ENCODE measurements at regions not wholly inside any gene's neighbourhood (a gene's known extent, or its start where the extent isn't known, plus 50 kb on each side); places are given as distances from the start of the nearest gene placed in this dataset.

GRCh38 chr14:104383996-104384775 lies 195.4 kb upstream of the C14orf180 start:
- TF ChIP-seq REST (IDR thresholded peaks at IDR 0.05; ENCODE audit: low read depth): no peak
- no peak for TF ChIP-seq EZH2 (IDR thresholded peaks at IDR 0.05)
- TF ChIP-seq, protein P1, sequence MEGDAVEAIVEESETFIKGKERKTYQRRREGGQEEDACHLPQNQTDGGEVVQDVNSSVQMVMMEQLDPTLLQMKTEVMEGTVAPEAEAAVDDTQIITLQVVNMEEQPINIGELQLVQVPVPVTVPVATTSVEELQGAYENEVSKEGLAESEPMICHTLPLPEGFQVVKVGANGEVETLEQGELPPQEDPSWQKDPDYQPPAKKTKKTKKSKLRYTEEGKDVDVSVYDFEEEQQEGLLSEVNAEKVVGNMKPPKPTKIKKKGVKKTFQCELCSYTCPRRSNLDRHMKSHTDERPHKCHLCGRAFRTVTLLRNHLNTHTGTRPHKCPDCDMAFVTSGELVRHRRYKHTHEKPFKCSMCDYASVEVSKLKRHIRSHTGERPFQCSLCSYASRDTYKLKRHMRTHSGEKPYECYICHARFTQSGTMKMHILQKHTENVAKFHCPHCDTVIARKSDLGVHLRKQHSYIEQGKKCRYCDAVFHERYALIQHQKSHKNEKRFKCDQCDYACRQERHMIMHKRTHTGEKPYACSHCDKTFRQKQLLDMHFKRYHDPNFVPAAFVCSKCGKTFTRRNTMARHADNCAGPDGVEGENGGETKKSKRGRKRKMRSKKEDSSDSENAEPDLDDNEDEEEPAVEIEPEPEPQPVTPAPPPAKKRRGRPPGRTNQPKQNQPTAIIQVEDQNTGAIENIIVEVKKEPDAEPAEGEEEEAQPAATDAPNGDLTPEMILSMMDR (IDR thresholded peaks at IDR 0.05 in 2 of 3, conservative IDR thresholded peaks at IDR 0.05 in 1 of 3; ENCODE audit: borderline replicate concordance in 1 of 3, insufficient read depth in 1 of 3, low read depth in 2 of 3, low read length in 2 of 3): no peak
- no peak for TF ChIP-seq POLR2A (IDR thresholded peaks at IDR 0.05; ENCODE audit: borderline replicate concordance, extremely low read depth, insufficient read depth, insufficient read length)
- no peak for TF ChIP-seq JUND (IDR thresholded peaks at IDR 0.05)
- TF ChIP-seq SP1 (IDR thresholded peaks at IDR 0.05; ENCODE audit: low read depth): no peak
- TF ChIP-seq ZNF274 (IDR thresholded peaks at IDR 0.05; ENCODE audit: low read depth, low read length): no peak
- TF ChIP-seq, protein P2, sequence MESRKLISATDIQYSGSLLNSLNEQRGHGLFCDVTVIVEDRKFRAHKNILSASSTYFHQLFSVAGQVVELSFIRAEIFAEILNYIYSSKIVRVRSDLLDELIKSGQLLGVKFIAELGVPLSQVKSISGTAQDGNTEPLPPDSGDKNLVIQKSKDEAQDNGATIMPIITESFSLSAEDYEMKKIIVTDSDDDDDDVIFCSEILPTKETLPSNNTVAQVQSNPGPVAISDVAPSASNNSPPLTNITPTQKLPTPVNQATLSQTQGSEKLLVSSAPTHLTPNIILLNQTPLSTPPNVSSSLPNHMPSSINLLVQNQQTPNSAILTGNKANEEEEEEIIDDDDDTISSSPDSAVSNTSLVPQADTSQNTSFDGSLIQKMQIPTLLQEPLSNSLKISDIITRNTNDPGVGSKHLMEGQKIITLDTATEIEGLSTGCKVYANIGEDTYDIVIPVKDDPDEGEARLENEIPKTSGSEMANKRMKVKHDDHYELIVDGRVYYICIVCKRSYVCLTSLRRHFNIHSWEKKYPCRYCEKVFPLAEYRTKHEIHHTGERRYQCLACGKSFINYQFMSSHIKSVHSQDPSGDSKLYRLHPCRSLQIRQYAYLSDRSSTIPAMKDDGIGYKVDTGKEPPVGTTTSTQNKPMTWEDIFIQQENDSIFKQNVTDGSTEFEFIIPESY (IDR thresholded peaks at IDR 0.05; ENCODE audit: extremely low read depth, insufficient replicate concordance, low read length): no peak
- TF ChIP-seq POLR2AphosphoS5 (IDR thresholded peaks at IDR 0.05; ENCODE audit: low read depth, low read length): no peak
- TF ChIP-seq SRF (IDR thresholded peaks at IDR 0.05; ENCODE audit: low read depth): no peak
- no peak for TF ChIP-seq EGR1 (IDR thresholded peaks at IDR 0.05; ENCODE audit: low read depth)
